K562 (cell line): ENCODE measurements at regions not wholly inside any gene's neighbourhood (a gene's known extent, or its start where the extent isn't known, plus 50 kb on each side); places are given as distances from the start of the nearest gene placed in this dataset.

Source experiments
- BCL6 ChIP-seq: fragments of 250-450 bp; sonication (Bioruptor Pico); IDR thresholded peaks from 2 replicates; pipeline ENCODE4 v1.4.0; 2020
- GABPA ChIP-seq: fragments of 200-800 bp; sonication (Bioruptor generic); conservative IDR thresholded peaks from 2 replicates; pipeline ENCODE4 v1.6.1; 2016; ENCODE audit warnings: low read depth, missing genetic modification characterization, missing compliant biosample characterization
- GABPB1 ChIP-seq: sonication (generic); formaldehyde crosslinking; IDR thresholded peaks from 2 replicates; pipeline ENCODE4 v1.8.0; 2022; ENCODE audit warnings: mild to moderate bottlenecking, missing genetic modification reagents
- KDM5B ChIP-seq: fragments of 200-600 bp; sonication (generic); IDR thresholded peaks from 2 replicates; pipeline ENCODE4 v1.6.1; 2012; ENCODE audit warnings: low read depth, mild to moderate bottlenecking, moderate library complexity, low read length, control low read depth, inconsistent platforms; ENCODE audit not compliant: insufficient replicate concordance
- LEF1 ChIP-seq: fragments of 450-650 bp; IDR thresholded peaks from 2 replicates; pipeline ENCODE4 v1.6.1; 2016; ENCODE audit warnings: mild to moderate bottlenecking
- NONO ChIP-seq, 2 experiments: fragments of 200-400 bp in 1 of 2; fragments of 450-650 bp in 1 of 2; formaldehyde crosslinking in 1 of 2; IDR thresholded peaks; 2 replicates each; pipeline ENCODE4 v1.6.1; 2017; ENCODE audit warnings: low read depth in 2 of 2, mild to moderate bottlenecking in 2 of 2, moderate library complexity in 2 of 2, low read length in 1 of 2
- RAD51 ChIP-seq: fragments of 450-650 bp; IDR thresholded peaks from 2 replicates; pipeline ENCODE4 v1.7.1; 2016; ENCODE audit warnings: low read depth, mild to moderate bottlenecking, borderline replicate concordance
- ZBED1 ChIP-seq: IDR thresholded peaks from 2 replicates; pipeline ENCODE4 v1.6.1; 2014
- ZFP1 ChIP-seq: fragments of 450-650 bp; formaldehyde crosslinking; IDR thresholded peaks from 2 replicates; pipeline ENCODE4 v1.4.0; 2020; ENCODE audit warnings: mild to moderate bottlenecking, mixed read lengths
- TF ChIP-seq, protein P1 (sequence below): sonication (generic); formaldehyde crosslinking; IDR thresholded peaks from 2 replicates; pipeline ENCODE4 v1.4.0; 2020; ENCODE audit warnings: mild to moderate bottlenecking, missing genetic modification reagents
- TF ChIP-seq, protein P2 (sequence below), 3 experiments: IDR thresholded peaks in 2 of 3; conservative IDR thresholded peaks in 1 of 3; 2 replicates each; pipeline ENCODE4 v1.5.1; 2011 to 2012; ENCODE audit warnings: low read length in 3 of 3, mild to moderate bottlenecking in 3 of 3, control low read depth in 2 of 3, improper control_type of control experiment in 1 of 3, inconsistent platforms in 1 of 3, low read depth in 1 of 3, mixed read lengths in 1 of 3, moderate library complexity in 1 of 3; ENCODE audit not compliant: insufficient read depth in 2 of 3
- TF ChIP-seq, protein P3 (sequence below), 2 experiments: fragments of 450-650 bp; formaldehyde crosslinking in 1 of 2; IDR thresholded peaks; 2 replicates each; pipeline versions ENCODE4 v1.4.0 to v1.6.1; 2014 to 2020; ENCODE audit warnings: mild to moderate bottlenecking in 2 of 2, borderline replicate concordance in 1 of 2, low read depth in 1 of 2

DNA sequence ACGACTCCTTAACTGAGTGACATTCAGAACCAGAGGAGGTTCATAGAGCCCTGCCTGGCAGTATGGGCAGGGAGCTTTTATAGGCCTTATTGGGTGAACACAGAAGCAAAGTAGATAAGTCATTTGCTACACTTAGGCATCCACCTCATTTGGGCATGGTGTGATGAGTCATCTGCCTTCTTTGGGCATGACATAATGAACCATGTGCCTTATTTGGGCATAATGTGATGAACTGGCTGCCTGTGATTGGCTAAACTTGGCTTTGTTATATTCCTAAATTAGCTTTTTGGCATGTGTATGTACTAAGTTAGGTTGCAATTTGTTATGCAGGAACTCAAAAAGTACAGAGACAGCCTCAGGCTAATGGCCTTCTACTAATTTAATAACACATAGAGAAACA lies 2210.2 kb upstream of the PCDH20 start:
- TF ChIP-seq GABPB1 (CRISPR knock-in tag), result no peak
- TF ChIP-seq KDM5B, result no peak
- TF ChIP-seq, protein P1, sequence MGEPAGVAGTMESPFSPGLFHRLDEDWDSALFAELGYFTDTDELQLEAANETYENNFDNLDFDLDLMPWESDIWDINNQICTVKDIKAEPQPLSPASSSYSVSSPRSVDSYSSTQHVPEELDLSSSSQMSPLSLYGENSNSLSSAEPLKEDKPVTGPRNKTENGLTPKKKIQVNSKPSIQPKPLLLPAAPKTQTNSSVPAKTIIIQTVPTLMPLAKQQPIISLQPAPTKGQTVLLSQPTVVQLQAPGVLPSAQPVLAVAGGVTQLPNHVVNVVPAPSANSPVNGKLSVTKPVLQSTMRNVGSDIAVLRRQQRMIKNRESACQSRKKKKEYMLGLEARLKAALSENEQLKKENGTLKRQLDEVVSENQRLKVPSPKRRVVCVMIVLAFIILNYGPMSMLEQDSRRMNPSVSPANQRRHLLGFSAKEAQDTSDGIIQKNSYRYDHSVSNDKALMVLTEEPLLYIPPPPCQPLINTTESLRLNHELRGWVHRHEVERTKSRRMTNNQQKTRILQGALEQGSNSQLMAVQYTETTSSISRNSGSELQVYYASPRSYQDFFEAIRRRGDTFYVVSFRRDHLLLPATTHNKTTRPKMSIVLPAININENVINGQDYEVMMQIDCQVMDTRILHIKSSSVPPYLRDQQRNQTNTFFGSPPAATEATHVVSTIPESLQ (CRISPR knock-in tag), result no peak
- no peak for TF ChIP-seq ZFP1 (CRISPR knock-in tag)
- TF ChIP-seq NONO (IDR thresholded peaks at IDR 0.05; ENCODE audit: low read depth in 2 of 2, low read length in 1 of 2), result no peak
- TF ChIP-seq, protein P2, sequence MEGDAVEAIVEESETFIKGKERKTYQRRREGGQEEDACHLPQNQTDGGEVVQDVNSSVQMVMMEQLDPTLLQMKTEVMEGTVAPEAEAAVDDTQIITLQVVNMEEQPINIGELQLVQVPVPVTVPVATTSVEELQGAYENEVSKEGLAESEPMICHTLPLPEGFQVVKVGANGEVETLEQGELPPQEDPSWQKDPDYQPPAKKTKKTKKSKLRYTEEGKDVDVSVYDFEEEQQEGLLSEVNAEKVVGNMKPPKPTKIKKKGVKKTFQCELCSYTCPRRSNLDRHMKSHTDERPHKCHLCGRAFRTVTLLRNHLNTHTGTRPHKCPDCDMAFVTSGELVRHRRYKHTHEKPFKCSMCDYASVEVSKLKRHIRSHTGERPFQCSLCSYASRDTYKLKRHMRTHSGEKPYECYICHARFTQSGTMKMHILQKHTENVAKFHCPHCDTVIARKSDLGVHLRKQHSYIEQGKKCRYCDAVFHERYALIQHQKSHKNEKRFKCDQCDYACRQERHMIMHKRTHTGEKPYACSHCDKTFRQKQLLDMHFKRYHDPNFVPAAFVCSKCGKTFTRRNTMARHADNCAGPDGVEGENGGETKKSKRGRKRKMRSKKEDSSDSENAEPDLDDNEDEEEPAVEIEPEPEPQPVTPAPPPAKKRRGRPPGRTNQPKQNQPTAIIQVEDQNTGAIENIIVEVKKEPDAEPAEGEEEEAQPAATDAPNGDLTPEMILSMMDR (IDR thresholded peaks at IDR 0.05 in 2 of 3, conservative IDR thresholded peaks at IDR 0.05 in 1 of 3; ENCODE audit: insufficient read depth in 2 of 3, low read depth in 1 of 3, low read length in 3 of 3), result no peak
- TF ChIP-seq RAD51, result no peak
- TF ChIP-seq, protein P3, sequence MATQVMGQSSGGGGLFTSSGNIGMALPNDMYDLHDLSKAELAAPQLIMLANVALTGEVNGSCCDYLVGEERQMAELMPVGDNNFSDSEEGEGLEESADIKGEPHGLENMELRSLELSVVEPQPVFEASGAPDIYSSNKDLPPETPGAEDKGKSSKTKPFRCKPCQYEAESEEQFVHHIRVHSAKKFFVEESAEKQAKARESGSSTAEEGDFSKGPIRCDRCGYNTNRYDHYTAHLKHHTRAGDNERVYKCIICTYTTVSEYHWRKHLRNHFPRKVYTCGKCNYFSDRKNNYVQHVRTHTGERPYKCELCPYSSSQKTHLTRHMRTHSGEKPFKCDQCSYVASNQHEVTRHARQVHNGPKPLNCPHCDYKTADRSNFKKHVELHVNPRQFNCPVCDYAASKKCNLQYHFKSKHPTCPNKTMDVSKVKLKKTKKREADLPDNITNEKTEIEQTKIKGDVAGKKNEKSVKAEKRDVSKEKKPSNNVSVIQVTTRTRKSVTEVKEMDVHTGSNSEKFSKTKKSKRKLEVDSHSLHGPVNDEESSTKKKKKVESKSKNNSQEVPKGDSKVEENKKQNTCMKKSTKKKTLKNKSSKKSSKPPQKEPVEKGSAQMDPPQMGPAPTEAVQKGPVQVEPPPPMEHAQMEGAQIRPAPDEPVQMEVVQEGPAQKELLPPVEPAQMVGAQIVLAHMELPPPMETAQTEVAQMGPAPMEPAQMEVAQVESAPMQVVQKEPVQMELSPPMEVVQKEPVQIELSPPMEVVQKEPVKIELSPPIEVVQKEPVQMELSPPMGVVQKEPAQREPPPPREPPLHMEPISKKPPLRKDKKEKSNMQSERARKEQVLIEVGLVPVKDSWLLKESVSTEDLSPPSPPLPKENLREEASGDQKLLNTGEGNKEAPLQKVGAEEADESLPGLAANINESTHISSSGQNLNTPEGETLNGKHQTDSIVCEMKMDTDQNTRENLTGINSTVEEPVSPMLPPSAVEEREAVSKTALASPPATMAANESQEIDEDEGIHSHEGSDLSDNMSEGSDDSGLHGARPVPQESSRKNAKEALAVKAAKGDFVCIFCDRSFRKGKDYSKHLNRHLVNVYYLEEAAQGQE (IDR thresholded peaks at IDR 0.05; ENCODE audit: borderline replicate concordance), result no peak
- TF ChIP-seq, protein P3 (CRISPR knock-in tag; IDR thresholded peaks at IDR 0.05; ENCODE audit: low read depth), result no peak
- TF ChIP-seq ZBED1, result no peak
- TF ChIP-seq GABPA (tag), result no peak
- TF ChIP-seq LEF1, result no peak
- no peak for TF ChIP-seq BCL6 (CRISPR knock-in tag)
